GM21619 (cell line): ENCODE measurements at regions not wholly inside any gene's neighbourhood (a gene's known extent, or its start where the extent isn't known, plus 50 kb on each side); places are given as distances from the start of the nearest gene placed in this dataset.
A peak's percentile ranks its signal among the peaks of the same experiment; 100 is the strongest.
"Not testable (repeated sequence)": the region's sequence is repeated elsewhere in the genome, so short reads cannot be mapped to it uniquely, and the experiment has no call there.

Experiments used
- ATAC-seq: cut with Tn5 transposase; IDR thresholded peaks from one replicate; pipeline ENCODE4 v1.9.1; 2021; ENCODE audit not compliant: unreplicated experiment

GRCh38 chr7:112938863-112939573, 147.6 kb downstream of the GPR85 start:
- peak; percentile 9 for ATAC-seq

DNA sequence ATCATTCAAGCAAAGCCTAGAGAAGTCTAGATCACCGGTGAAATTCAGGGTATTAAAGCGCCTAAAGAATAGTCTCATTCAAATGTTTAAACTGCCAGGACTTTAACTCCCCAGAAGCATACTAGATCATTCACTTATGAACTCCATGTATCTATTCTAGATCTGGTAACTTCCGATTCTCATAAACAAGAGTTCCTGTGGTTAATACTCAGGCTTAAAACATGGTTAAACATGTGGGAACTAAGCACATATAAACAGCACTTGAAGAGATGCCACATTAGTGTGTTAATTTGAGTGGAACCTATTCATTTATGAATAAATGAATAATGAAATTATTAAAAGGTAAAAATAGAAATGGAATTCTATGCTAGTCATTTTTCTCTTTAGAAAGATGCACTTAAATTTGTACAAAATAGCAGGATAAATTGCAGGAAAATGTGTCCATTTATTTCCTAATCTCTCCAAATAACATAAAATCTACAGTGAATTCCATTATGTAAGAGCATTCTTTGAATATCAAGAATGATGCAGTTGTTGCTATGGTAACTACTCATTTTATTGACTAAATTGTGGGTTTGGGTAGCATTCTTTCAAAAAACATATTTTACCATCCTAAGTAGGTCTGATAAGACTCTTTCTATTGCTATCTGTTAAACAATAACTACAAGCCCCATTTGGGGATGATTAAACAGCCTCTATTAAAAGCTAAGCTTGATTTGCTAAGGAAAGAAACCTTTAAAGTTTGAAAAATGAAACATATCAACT, 147.6 kb upstream of the TMEM168 start:
- no peak for ATAC-seq

- no peak for ATAC-seq
Observed at GRCh38 chr7:112933598-112933997, 143.4 kb upstream of the TMEM168 start.

- ATAC-seq: no peak
Observed at GRCh38 chr7:112930787-112931186, 140.6 kb upstream of the TMEM168 start.

DNA sequence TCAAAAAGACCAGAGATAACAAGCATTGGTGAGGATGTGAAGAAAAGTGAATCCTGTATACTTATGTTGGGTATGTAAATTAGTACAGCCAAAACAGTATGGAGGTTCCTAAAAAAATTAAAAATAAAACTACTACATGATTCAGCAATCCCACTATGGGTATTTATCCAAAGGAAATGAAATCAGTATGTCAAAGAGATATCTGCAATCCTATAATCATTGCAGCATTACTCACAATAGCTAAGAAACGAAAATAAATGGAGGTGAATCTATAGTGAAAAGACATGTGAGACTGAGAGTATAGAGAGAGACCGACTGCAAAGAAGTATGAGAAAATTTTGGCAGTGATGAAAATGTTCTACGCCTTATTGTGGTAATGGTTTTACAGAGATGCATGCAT, 139.2 kb upstream of the TMEM168 start:
- no peak for ATAC-seq

DNA sequence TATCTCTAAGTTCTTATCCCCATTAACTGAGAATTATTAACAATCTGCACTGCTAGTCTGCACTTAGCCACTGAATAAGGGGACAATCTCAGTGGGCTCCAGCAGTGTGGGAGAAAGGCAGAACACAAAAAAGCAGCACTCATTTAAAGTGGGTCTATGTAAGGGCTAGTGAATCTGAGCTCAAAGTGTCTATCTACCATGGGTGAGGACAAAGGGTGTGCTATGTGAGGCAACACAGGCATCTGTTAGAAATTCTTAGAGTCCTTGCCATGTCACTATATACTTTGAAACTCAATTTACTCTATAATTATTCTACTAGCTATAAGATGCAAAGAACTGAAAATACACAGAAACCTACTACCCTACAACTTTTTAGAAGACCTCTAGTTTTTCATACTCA, 135.8 kb upstream of the TMEM168 start:
- no peak for ATAC-seq

DNA sequence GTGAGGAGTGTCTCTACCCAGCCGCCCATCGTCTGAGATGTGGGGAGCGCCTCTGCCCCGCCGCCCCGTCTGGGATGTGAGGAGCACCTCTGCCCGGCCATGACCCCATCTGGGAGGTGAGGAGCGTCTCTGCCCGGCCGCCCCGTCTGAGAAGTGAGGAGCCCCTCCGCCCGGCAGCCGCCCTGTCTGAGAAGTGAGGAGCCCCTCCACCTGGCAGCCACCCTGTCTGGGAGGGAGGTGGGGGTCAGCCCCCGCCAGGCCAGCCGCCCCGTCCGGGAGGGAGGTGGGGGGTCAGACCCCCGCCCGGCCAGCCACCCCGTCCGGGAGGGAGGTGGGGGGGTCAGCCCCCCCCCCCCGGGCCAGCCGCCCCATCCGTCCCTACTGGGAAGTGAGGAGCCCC, 132.4 kb upstream of the TMEM168 start:
- not testable (repeated sequence) for ATAC-seq

GRCh38 chr7:112916431-112916830, 126.2 kb upstream of the TMEM168 start:
- not testable (repeated sequence) for ATAC-seq

DNA sequence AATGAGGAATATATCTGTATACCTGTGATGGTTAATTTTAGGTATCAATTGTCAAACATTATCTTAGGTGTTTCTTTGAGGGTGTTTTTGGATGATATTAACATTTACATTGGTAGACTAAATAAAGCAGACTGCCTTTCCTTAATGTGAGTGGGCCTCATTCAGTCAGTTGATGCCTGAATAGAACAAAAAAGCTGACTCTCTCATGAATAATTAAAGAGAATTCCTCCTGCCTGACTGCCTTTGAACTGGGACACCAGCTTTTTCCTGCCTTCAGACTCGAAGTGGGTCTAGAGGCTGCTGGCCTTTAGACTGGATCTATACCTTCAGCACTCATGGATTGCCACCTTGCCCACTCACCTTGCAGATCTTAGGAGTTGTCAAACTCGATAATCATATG, 117.9 kb upstream of the TMEM168 start:
- ATAC-seq: no peak

GRCh38 chr7:112907658-112908057, 117.5 kb upstream of the TMEM168 start:
- ATAC-seq: no peak

- no peak for ATAC-seq
Observed at GRCh38 chr7:112905950-112906349, 115.8 kb upstream of the TMEM168 start.

DNA sequence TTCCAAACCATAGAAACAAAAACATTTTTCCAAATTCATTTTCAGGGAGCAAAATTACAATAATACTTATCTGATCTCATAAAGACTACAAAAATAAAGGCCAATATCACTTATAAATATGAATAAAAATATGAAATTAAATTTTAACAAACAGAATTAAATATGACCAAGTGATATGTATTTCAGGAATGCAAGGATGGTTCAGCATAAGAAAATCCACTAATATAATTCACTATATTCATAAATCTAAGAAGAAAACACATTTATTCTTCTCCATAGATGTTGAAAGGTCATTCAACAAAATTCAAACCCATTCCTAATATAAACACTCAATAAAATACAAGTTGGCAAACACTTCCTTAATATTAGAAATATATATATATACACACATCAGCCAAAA, 115.2 kb upstream of the TMEM168 start:
- no peak for ATAC-seq

GRCh38 chr7:112898432-112899290, 108.5 kb upstream of the TMEM168 start:
- peak; percentile 85 for ATAC-seq

GRCh38 chr7:112897839-112898431, 107.7 kb upstream of the TMEM168 start:
- no peak for ATAC-seq

- ATAC-seq: no peak
Observed at GRCh38 chr7:112896026-112896601, 105.9 kb upstream of the TMEM168 start.

DNA sequence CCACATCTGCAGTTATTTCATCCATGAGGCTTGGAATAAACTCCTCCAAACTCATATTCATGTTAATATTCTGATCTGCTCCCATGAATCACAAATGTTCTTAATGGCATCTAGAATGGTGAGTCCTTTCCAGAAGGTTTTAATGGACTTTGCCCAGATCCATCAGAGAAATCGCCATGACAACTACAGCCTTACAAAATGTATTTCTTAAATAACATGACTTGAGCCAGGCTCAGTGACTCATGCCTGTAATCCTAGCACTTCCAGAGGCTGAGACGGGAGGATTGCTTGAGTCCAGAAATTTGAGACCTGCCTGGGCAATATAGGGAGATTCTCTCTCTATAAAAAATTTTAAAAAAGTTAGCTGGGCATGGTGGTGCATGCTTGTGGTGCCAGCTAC, 102.1 kb upstream of the TMEM168 start:
- ATAC-seq: no peak

- ATAC-seq: no peak
Observed at GRCh38 chr7:112891698-112892097, 101.5 kb upstream of the TMEM168 start.

GRCh38 chr7:112889834-112890438, 99.7 kb upstream of the TMEM168 start:
- ATAC-seq: no peak

- ATAC-seq: no peak
Observed at GRCh38 chr7:112889268-112889667, 99.1 kb upstream of the TMEM168 start.

DNA sequence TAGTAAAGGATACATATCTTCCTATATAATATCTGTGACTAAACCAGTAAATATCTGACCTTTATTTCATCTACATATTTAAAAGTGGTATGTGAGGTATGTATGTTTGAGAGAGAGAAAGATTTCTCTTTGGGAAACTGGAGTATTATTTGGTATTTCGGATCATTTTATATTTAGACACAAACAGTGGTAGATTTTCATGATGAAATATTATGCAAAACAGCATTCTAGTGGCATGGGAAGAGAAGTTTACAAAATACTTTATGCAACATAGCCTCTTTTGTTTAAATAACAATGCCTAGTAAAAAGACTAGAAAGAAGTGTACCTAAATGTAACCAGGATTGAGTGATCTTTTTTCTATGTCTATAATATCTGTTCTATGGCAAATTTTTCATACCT, 98.6 kb upstream of the TMEM168 start:
- ATAC-seq: no peak
